ENCODE measurements at regions not wholly inside any gene's neighbourhood (a gene's known extent, or its start where the extent isn't known, plus 50 kb on each side); places are given as distances from the start of the nearest gene placed in this dataset.

GRCh38 chr2:160869411-160869810, 290.8 kb upstream of the TANK start:
- no peak for DNase-seq (ENCODE audit: low spot score)

- no peak for DNase-seq (ENCODE audit: low spot score)
Measured at GRCh38 chr2:160870729-160871465, 289.3 kb upstream of the TANK start.

- no peak for DNase-seq (ENCODE audit: low spot score)
Measured at GRCh38 chr2:160871953-160872352, 288.3 kb upstream of the TANK start.

- peak; percentile 50 for DNase-seq (ENCODE audit: low spot score)
Measured at GRCh38 chr2:160876029-160876428, 284.2 kb upstream of the TANK start.

- DNase-seq (ENCODE audit: low spot score) = no peak
Measured at GRCh38 chr2:160876765-160877164, 283.5 kb upstream of the TANK start.

- DNase-seq (ENCODE audit: low spot score) = no peak
Measured at GRCh38 chr2:160878618-160879017, 281.6 kb upstream of the TANK start.

GRCh38 chr2:160882906-160883305, 277.3 kb upstream of the TANK start:
- DNase-seq (ENCODE audit: low spot score) = peak; percentile 48

GRCh38 chr2:160884056-160884455, 276.2 kb upstream of the TANK start:
- DNase-seq (ENCODE audit: low spot score) = no peak

GRCh38 chr2:160889439-160890170, 270.6 kb upstream of the TANK start:
- no peak for DNase-seq (ENCODE audit: low spot score)

GRCh38 chr2:160890667-160891352, 269.4 kb upstream of the TANK start:
- no peak for DNase-seq (ENCODE audit: low spot score)

- no peak for DNase-seq (ENCODE audit: low spot score)
Measured at GRCh38 chr2:160891353-160891740, 268.9 kb upstream of the TANK start.

GRCh38 chr2:160892204-160892603, 268.0 kb upstream of the TANK start:
- no peak for DNase-seq (ENCODE audit: low spot score)

GRCh38 chr2:160893581-160893980, 266.6 kb upstream of the TANK start:
- DNase-seq (ENCODE audit: low spot score) = no peak

GRCh38 chr2:160898581-160899307, 261.5 kb upstream of the TANK start:
- DNase-seq (ENCODE audit: low spot score) = no peak

- DNase-seq (ENCODE audit: low spot score) = no peak
Measured at GRCh38 chr2:160901613-160902012, 258.6 kb upstream of the TANK start.

GRCh38 chr2:160905862-160906261, 254.4 kb upstream of the TANK start:
- DNase-seq (ENCODE audit: low spot score) = no peak

- DNase-seq (ENCODE audit: low spot score) = no peak
Measured at GRCh38 chr2:160906878-160907277, 253.3 kb upstream of the TANK start.

GRCh38 chr2:160907738-160908137, 252.5 kb upstream of the TANK start:
- DNase-seq (ENCODE audit: low spot score) = no peak

GRCh38 chr2:160908157-160908556, 252.1 kb upstream of the TANK start:
- no peak for DNase-seq (ENCODE audit: low spot score)

- DNase-seq (ENCODE audit: low spot score) = no peak
Measured at GRCh38 chr2:160909781-160910242, 250.4 kb upstream of the TANK start.

- DNase-seq (ENCODE audit: low spot score) = no peak
Measured at GRCh38 chr2:160910681-160911080, 249.5 kb upstream of the TANK start.

GRCh38 chr2:160911258-160911657, 249.0 kb upstream of the TANK start:
- DNase-seq (ENCODE audit: low spot score) = no peak

Measured in SK-N-DZ (cell line).